Neural crest cell (in vitro differentiated cells): ENCODE measurements at regions not wholly inside any gene's neighbourhood (a gene's known extent, or its start where the extent isn't known, plus 50 kb on each side); places are given as distances from the start of the nearest gene placed in this dataset.

Experiments
- DNase-seq: peaks from one replicate; pipeline ENCODE4 v3.0.0; 2021; ENCODE audit warnings: low read depth, mixed read lengths, low spot score
- H3K27ac Mint-ChIP-seq: one replicate; pipeline ENCODE4 v1.8.0; 2021; ENCODE audit warnings: mild to moderate bottlenecking, mixed read lengths; ENCODE audit not compliant: unreplicated experiment
- H3K27me3 Mint-ChIP-seq: 2 replicates; pipeline ENCODE4 v1.8.0; 2021; ENCODE audit warnings: low read depth, mild to moderate bottlenecking, mixed read lengths
- H3K36me3 Mint-ChIP-seq: 2 replicates; pipeline ENCODE4 v1.8.0; 2021; ENCODE audit warnings: low read depth, mild to moderate bottlenecking, mixed read lengths
- H3K4me1 Mint-ChIP-seq: 2 replicates; pipeline ENCODE4 v1.8.0; 2021; ENCODE audit warnings: mixed read lengths
- H3K4me3 Mint-ChIP-seq: one replicate; pipeline ENCODE4 v1.8.0; 2021; ENCODE audit warnings: mild to moderate bottlenecking, mixed read lengths
- H3K9me3 Mint-ChIP-seq: 2 replicates; pipeline ENCODE4 v1.8.0; 2021; ENCODE audit warnings: mixed read lengths
- TF ChIP-seq, protein P1 (sequence below): fragments of 200-600 bp; sonication (generic); conservative IDR thresholded peaks from 2 replicates; pipeline ENCODE4 v1.5.0; 2021; ENCODE audit warnings: antibody characterized with exemption, mild to moderate bottlenecking

DNA sequence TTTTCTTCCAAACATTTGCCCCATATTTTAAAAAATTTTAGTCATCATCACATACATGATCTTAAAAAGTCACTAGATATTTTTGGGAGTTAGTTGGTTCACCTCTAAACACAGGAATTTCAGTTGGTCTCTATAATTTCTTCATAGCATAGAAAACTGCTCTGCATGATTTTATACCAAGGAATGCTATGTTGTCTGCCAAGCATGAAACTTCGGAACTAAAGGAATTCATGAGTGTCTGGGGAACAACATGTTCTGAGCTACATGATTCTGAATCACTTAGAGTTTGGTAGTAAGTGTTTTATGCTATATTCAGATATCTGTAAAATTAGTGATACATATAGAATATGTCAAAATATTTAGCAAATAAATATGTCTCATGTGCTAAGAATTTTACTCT lies 957.8 kb downstream of the GATA3 start:
- TF ChIP-seq, protein P1, sequence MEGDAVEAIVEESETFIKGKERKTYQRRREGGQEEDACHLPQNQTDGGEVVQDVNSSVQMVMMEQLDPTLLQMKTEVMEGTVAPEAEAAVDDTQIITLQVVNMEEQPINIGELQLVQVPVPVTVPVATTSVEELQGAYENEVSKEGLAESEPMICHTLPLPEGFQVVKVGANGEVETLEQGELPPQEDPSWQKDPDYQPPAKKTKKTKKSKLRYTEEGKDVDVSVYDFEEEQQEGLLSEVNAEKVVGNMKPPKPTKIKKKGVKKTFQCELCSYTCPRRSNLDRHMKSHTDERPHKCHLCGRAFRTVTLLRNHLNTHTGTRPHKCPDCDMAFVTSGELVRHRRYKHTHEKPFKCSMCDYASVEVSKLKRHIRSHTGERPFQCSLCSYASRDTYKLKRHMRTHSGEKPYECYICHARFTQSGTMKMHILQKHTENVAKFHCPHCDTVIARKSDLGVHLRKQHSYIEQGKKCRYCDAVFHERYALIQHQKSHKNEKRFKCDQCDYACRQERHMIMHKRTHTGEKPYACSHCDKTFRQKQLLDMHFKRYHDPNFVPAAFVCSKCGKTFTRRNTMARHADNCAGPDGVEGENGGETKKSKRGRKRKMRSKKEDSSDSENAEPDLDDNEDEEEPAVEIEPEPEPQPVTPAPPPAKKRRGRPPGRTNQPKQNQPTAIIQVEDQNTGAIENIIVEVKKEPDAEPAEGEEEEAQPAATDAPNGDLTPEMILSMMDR: no peak
- Mint-ChIP-seq H3K27me3 (peaks cover 7% of the 10 kb centered on the region), H3K36me3 (no peaks in the 10 kb centered on the region), H3K4me1 (no peaks in the 10 kb centered on the region), H3K4me3 (no peak overlapping the region), H3K27ac (no peak overlapping the region), H3K9me3 (no peaks in the 10 kb centered on the region)
- DNase-seq: no peak

DNA sequence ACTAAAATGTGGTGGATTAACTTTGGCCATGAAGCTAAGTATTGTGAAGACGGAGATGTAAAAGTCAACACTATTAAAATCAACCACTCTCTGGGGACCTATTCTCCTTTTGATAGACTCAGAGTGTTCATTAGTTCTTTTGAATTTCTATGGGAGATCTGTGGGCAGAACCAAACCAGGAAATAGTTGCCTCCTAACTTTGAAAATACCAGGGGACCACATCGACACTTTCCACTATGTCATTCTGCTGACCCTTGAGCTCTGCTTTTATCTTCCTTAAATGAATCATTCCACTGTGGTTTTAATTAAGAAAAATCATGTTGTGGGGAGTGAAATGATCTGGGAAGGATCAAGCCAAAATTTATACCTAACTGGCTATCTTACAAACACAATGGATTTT lies 960.5 kb downstream of the GATA3 start:
- Mint-ChIP-seq H3K36me3 (no peaks in the 10 kb centered on the region), H3K4me1 (no peaks in the 10 kb centered on the region), H3K9me3 (no peaks in the 10 kb centered on the region), H3K27ac (no peak overlapping the region), H3K4me3 (no peak overlapping the region), H3K27me3 (peaks cover 27% of the 10 kb centered on the region)
- TF ChIP-seq, protein P1: no peak
- no peak for DNase-seq

DNA sequence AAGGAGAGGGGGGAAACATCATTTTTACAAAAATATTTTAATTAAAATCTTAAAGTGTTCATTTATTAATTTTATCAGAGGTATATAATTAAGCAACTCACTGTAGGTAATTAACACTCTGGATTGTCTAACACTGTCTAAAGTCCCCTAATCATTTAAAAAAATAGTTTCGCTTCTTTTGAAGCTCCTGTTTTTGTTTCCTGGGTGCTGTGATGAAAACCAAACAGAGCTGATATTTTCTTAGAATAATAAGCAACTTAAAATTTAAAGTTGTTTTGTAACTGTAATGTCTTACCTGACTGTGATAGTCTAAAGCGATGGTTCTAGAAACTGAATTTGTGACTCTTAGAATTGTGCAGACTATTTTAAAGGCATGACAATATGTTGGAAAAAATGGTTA lies 961.0 kb downstream of the GATA3 start:
- Mint-ChIP-seq H3K36me3 (no peaks in the 10 kb centered on the region), H3K4me3 (no peak overlapping the region), H3K27me3 (peaks cover 32% of the 10 kb centered on the region), H3K9me3 (no peaks in the 10 kb centered on the region), H3K4me1 (no peaks in the 10 kb centered on the region), H3K27ac (no peak overlapping the region)
- TF ChIP-seq, protein P1: no peak
- DNase-seq: no peak

DNA sequence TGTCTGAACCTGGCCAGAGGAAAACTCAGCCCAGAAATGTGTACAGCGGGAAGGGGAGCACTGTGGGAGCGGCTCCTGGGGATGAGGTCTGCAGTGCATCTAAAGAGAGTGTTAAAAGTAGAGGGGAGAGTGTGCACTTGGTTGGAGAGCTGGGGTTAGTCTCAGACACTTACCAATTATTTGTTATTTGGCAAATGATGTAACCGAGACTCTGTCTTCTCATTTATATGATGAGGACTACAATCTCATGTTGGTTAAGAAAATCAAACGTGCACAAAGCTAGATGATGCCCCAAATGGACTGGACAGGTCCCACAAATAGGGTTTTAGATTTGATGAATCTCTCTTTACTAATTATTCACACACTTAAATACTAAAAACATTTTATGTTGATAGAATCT lies 962.4 kb downstream of the GATA3 start:
- TF ChIP-seq, protein P1: no peak
- no peak overlapping the region for H3K27ac Mint-ChIP-seq
- peaks cover 44% of the 10 kb centered on the region for H3K27me3 Mint-ChIP-seq
- H3K4me3 Mint-ChIP-seq: no peak overlapping the region
- no peaks in the 10 kb centered on the region for H3K36me3 Mint-ChIP-seq
- H3K4me1 Mint-ChIP-seq: no peaks in the 10 kb centered on the region
- no peaks in the 10 kb centered on the region for H3K9me3 Mint-ChIP-seq
- no peak for DNase-seq

DNA sequence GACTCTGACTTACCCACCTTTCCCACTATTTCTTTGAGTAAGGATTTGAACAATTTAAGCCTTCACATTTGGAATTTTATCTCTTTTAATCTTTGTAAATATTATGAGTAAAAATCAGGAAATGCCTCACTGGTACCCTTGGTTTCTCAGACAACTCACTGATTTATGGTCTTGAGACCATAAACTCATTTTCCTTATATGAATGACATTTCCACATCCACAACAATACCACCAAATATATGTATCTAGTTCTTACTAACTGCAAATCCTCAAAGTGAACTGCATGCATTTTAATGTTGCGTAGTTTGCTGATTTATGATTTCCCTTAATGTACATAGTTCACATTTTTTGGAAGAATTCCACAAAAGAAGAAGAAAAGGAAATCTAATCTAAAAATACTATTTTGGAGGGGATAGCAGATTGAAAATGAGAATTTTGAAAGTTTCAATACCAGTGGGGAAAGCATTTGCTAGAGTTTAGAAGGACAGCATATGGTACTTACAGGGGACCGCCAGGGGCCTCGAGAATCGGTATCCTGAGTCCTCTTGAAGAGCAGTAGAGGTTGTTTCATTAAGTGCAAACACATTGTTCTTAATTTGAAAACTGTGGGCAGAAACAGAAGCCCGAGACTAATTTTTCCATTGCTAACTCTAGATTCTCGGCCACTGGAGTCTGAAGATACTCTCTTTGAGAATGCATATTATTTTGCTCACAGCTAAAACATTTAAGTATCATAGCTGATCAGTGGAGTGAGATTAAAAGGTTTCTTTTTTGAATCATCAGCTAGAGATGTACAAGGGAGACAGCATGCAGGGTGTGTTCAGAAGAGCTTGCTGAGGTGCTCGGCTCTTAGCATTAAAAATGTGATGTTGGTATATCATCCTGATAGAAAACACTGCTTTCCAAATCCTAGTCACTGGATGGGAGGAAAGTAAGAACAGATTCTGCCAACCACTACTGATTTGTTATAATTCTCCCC lies 964.0 kb downstream of the GATA3 start:
- H3K9me3 Mint-ChIP-seq: no peaks in the 10 kb centered on the region
- DNase-seq: no peak
- peaks cover 58% of the 10 kb centered on the region for H3K27me3 Mint-ChIP-seq
- TF ChIP-seq, protein P1: no peak
- H3K4me1 Mint-ChIP-seq: no peaks in the 10 kb centered on the region
- no peak overlapping the region for H3K4me3 Mint-ChIP-seq
- H3K36me3 Mint-ChIP-seq: no peaks in the 10 kb centered on the region
- H3K27ac Mint-ChIP-seq: no peak overlapping the region
